ENCODE measurements at regions not wholly inside any gene's neighbourhood (a gene's known extent, or its start where the extent isn't known, plus 50 kb on each side); places are given as distances from the start of the nearest gene placed in this dataset.
"Not testable (repeated sequence)": the region's sequence is repeated elsewhere in the genome, so short reads cannot be mapped to it uniquely, and the experiment has no call there.

DNA sequence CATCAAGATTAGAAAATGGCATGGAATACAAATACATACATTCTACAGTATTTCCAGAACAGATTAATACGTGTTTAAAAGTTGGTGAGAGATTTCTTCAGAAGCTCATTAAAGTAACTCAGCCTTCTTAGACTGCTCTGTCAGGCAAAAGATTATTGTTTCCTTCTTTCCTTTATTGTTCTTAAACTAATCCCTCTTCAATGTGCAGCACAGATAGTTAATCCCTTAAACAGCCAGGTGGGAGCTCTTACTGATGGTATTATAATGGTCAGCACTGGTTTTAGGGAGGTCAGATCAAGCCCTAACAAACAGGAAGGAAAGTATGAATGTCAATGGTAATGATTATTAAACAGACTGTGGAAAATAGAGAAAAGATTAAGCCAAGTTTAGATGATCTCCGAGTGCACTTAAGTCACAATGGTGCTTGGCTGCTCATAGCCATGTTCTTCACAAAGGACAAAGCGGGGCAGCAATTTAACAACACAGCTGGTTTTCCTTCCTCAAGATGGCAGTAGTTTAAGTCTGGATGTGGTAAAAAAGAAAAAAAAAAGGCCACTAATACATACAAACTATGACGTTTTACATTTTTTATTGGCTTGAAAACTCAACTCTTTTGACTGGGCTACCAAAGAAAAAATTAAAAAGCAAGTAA lies 992.6 kb downstream of the PCDH9 start:
- Histone ChIP-seq H3K9me3 (replicated peaks; ENCODE audit: low read length) (no peaks in the 10 kb centered on the region), H3K4me1 (ENCODE audit: control insufficient read depth, insufficient read depth, low read length) (no peaks in the 10 kb centered on the region), H3K4me2 (ENCODE audit: low read length) (no peak overlapping the region), H3K9ac (ENCODE audit: low read depth, low read length) (no peak overlapping the region), H3K27me3 (ENCODE audit: control insufficient read depth, insufficient read depth, low read length) (no peaks in the 10 kb centered on the region), H3K4me3 (ENCODE audit: low read length) (no peak overlapping the region), H3K36me3 (ENCODE audit: insufficient read depth, low read length) (no peaks in the 10 kb centered on the region)

DNA sequence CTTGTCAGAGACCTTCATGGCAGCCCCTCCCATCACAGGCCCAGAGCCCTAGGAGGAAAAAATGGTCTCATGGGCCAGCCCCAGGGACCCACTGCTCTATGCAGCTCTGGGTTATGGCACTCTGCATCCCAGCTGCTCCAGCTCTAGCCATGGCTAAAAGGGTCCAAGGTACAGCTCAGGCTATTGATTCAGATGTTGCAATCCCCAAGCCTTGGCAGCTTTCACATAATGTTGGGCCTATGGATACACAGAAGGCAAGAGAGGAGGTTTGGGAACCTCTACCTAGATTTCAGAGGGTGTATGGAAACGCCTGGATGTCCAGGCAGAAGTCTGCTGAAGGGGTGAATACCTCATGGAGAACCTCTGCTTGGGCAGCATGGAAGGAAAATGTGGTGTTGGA lies 996.0 kb downstream of the PCDH9 start:
- H3K4me3 ChIP-seq (ENCODE audit: low read length), result no peak overlapping the region
- H3K4me2 ChIP-seq (ENCODE audit: low read length), result no peak overlapping the region
- no peaks in the 10 kb centered on the region for H3K36me3 ChIP-seq (ENCODE audit: insufficient read depth, low read length)
- H3K4me1 ChIP-seq (ENCODE audit: control insufficient read depth, insufficient read depth, low read length), result no peaks in the 10 kb centered on the region
- no peaks in the 10 kb centered on the region for H3K9me3 ChIP-seq (replicated peaks; ENCODE audit: low read length)
- no peaks in the 10 kb centered on the region for H3K27me3 ChIP-seq (ENCODE audit: control insufficient read depth, insufficient read depth, low read length)
- no peak overlapping the region for H3K9ac ChIP-seq (ENCODE audit: low read depth, low read length)

DNA sequence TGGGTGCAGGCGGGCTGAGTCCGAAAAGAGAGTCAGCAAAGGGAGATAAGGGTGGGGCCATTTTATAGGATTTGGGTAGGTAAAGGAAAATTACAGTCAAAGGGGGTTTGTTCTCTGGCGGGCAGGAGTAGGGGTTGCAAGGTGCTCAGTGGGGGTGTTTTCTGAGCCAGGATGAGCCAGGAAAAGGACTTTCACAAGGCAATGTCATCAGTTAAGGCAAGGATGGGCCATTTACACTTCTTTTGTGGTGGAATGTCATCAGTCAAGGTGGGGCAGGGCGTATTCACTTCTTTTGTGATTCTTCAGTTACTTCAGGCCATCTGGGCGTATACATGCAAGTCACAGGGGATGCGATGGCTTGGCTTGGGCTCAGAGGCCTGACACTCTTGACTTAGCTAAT lies 998.2 kb downstream of the PCDH9 start:
- H3K4me1 ChIP-seq (ENCODE audit: control insufficient read depth, insufficient read depth, low read length); H3K36me3 ChIP-seq (ENCODE audit: insufficient read depth, low read length); H3K4me3 ChIP-seq (ENCODE audit: low read length); H3K9ac ChIP-seq (ENCODE audit: low read depth, low read length); H3K9me3 ChIP-seq (replicated peaks; ENCODE audit: low read length); H3K27me3 ChIP-seq (ENCODE audit: control insufficient read depth, insufficient read depth, low read length); H3K4me2 ChIP-seq (ENCODE audit: low read length): not testable (repeated sequence)

DNA sequence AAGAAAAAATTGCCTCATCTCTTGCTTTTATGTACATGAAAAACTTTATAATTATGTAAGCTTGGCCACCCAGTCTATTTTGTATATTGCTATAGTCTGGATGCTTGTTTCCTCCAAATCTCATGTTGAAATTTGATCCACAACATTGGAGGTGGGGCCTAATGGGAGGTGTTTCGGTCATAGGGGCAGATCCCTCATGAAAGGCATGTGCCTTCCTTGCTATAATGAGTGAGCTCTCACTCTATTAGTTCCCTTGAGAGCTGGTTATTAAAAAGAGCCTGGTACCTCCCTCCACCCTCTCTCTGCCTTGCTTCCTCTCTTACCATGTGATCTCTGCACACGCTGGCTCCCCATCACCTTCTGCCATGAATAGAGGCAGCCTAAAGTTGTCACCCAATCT lies 1005.1 kb downstream of the PCDH9 start:
- no peak overlapping the region for H3K4me3 ChIP-seq (ENCODE audit: low read length)
- H3K9me3 ChIP-seq (replicated peaks; ENCODE audit: low read length), result no peaks in the 10 kb centered on the region
- H3K36me3 ChIP-seq (ENCODE audit: insufficient read depth, low read length), result no peaks in the 10 kb centered on the region
- no peaks in the 10 kb centered on the region for H3K27me3 ChIP-seq (ENCODE audit: control insufficient read depth, insufficient read depth, low read length)
- no peak overlapping the region for H3K9ac ChIP-seq (ENCODE audit: low read depth, low read length)
- no peaks in the 10 kb centered on the region for H3K4me1 ChIP-seq (ENCODE audit: control insufficient read depth, insufficient read depth, low read length)
- H3K4me2 ChIP-seq (ENCODE audit: low read length), result no peak overlapping the region

DNA sequence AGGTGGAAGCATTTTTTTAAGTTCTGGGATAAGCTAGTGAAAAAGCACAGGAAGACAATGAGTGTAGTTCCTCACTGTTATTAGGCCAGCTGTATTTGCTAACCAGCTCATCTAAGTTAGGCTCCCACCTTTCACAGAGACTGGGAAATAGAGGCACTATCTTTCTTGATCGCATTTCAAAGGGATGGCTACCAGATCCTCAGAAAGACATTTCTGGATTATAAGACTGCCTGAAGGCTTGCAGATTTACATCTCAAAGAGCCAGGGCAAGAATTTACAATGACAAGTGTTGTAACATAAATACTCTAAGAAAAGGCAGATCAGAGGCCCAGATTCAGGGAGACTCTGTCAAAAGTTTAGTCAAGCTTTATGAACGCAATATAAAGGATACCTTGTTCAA lies 1005.5 kb downstream of the PCDH9 start:
- H3K9ac ChIP-seq (ENCODE audit: low read depth, low read length), result no peak overlapping the region
- H3K9me3 ChIP-seq (replicated peaks; ENCODE audit: low read length), result no peaks in the 10 kb centered on the region
- H3K36me3 ChIP-seq (ENCODE audit: insufficient read depth, low read length), result no peaks in the 10 kb centered on the region
- H3K4me3 ChIP-seq (ENCODE audit: low read length), result no peak overlapping the region
- no peak overlapping the region for H3K4me2 ChIP-seq (ENCODE audit: low read length)
- H3K27me3 ChIP-seq (ENCODE audit: control insufficient read depth, insufficient read depth, low read length), result no peaks in the 10 kb centered on the region
- no peaks in the 10 kb centered on the region for H3K4me1 ChIP-seq (ENCODE audit: control insufficient read depth, insufficient read depth, low read length)

DNA sequence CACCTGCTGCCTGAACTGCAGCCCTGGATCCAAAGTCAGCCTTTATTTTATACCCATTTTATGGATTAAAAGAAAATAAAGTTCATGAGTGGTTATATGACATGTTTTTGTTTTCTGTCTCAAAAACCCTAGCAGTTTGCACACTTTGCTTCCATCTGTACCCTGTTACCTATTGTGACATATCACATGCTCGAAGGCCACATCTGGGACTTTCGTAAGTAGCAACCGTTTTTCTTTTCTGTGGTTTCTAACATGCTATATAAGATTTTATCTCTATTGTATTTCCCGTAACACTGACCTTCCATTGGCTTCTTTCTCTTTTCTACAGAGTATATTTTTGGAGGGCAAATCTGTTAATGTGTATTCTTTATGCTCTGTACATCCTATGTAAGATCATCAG lies 1007.2 kb downstream of the PCDH9 start:
- no peak overlapping the region for H3K4me2 ChIP-seq (ENCODE audit: low read length)
- no peak overlapping the region for H3K4me3 ChIP-seq (ENCODE audit: low read length)
- H3K4me1 ChIP-seq (ENCODE audit: control insufficient read depth, insufficient read depth, low read length), result no peaks in the 10 kb centered on the region
- no peaks in the 10 kb centered on the region for H3K36me3 ChIP-seq (ENCODE audit: insufficient read depth, low read length)
- no peak overlapping the region for H3K9ac ChIP-seq (ENCODE audit: low read depth, low read length)
- H3K27me3 ChIP-seq (ENCODE audit: control insufficient read depth, insufficient read depth, low read length), result no peaks in the 10 kb centered on the region
- H3K9me3 ChIP-seq (replicated peaks; ENCODE audit: low read length), result no peaks in the 10 kb centered on the region

DNA sequence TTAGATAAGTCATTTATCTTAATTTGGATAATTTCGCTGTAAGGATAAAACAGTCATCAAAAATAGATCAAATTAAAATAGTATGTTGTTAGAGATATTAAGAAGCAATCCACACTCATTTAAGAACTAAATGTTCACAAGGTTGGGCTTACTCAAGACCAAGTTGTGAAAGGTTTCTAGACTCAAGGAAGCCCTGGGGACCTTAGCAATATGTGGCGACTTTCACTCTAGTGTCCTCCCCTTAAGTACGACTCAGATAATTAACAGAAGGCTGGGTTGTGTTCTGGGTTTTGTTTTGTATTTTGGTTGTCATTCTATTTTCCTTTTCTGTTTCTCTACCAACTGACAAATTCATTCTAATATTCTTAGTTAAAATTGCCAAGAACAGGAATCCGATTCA lies 1008.0 kb downstream of the PCDH9 start:
- H3K4me3 ChIP-seq (ENCODE audit: low read length), result no peak overlapping the region
- no peaks in the 10 kb centered on the region for H3K27me3 ChIP-seq (ENCODE audit: control insufficient read depth, insufficient read depth, low read length)
- no peak overlapping the region for H3K9ac ChIP-seq (ENCODE audit: low read depth, low read length)
- H3K9me3 ChIP-seq (replicated peaks; ENCODE audit: low read length), result no peaks in the 10 kb centered on the region
- no peak overlapping the region for H3K4me2 ChIP-seq (ENCODE audit: low read length)
- no peaks in the 10 kb centered on the region for H3K36me3 ChIP-seq (ENCODE audit: insufficient read depth, low read length)
- no peaks in the 10 kb centered on the region for H3K4me1 ChIP-seq (ENCODE audit: control insufficient read depth, insufficient read depth, low read length)

DNA sequence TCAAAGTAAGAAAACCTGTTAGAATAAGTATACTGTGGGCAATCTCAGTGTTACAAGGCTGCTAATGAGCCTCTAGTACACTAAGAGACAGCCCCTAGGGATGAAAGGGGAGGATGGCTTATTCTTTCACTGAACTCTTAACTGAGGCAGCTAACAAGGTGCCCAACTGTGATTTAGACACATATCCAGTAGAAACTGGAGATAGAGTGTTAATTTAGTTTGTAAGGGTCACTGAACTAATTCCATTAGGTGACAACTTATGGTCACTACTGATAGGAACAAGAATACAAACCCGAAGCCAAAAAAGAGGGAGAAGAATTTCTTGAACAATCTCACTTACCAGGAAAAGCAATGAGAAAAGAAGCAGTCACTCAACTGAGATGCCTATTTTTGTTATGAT lies 1010.6 kb downstream of the PCDH9 start:
- no peak overlapping the region for H3K9ac ChIP-seq (ENCODE audit: low read depth, low read length)
- no peaks in the 10 kb centered on the region for H3K9me3 ChIP-seq (replicated peaks; ENCODE audit: low read length)
- H3K4me1 ChIP-seq (ENCODE audit: control insufficient read depth, insufficient read depth, low read length), result no peaks in the 10 kb centered on the region
- H3K4me2 ChIP-seq (ENCODE audit: low read length), result no peak overlapping the region
- no peaks in the 10 kb centered on the region for H3K27me3 ChIP-seq (ENCODE audit: control insufficient read depth, insufficient read depth, low read length)
- H3K4me3 ChIP-seq (ENCODE audit: low read length), result no peak overlapping the region
- H3K36me3 ChIP-seq (ENCODE audit: insufficient read depth, low read length), result no peaks in the 10 kb centered on the region

DNA sequence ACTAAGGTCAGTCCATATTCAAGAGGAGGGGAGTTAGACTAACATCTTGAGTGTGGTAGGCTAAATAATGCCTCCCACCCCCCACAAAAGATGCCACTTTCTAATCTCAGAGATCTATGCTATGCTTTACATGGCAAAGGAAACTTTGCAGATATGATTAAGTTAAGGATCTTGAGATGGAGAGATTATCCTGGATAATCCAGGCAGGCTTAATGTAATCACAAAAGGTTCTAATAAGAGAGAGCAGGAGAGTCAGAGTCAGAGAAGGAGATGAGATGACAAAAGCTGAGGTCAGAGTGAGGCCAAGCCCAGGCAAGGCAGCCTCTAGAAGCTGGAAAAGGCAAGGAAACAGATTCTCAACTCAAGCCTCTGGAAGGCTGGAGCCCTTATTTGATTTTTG lies 1011.6 kb downstream of the PCDH9 start:
- Histone ChIP-seq H3K9me3 (replicated peaks; ENCODE audit: low read length) (no peaks in the 10 kb centered on the region), H3K27me3 (ENCODE audit: control insufficient read depth, insufficient read depth, low read length) (no peaks in the 10 kb centered on the region), H3K36me3 (ENCODE audit: insufficient read depth, low read length) (no peaks in the 10 kb centered on the region)

DNA sequence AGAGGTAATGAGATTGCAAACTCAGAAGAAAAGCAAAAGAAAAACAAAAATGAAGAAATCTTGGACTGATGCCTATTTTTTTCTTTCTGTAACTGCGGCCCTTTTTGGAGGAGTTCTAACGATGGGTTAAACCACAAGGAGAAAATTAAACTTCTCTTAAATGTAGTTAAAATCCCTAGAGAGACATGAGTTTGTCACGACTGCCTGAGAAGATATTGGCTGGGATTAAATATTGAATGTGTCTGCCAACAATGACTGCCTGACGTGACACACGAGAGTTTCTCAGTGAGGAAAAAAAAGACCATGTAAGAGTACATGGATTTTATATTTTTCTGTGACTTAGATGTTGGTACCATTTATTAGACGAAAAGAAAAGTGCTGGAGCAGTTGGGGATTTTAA lies 1013.4 kb downstream of the PCDH9 start:
- Histone ChIP-seq H3K27me3 (ENCODE audit: control insufficient read depth, insufficient read depth, low read length) (no peaks in the 10 kb centered on the region), H3K4me1 (ENCODE audit: control insufficient read depth, insufficient read depth, low read length) (no peaks in the 10 kb centered on the region), H3K9ac (ENCODE audit: low read depth, low read length) (no peak overlapping the region), H3K36me3 (ENCODE audit: insufficient read depth, low read length) (no peaks in the 10 kb centered on the region), H3K4me3 (ENCODE audit: low read length) (no peak overlapping the region), H3K4me2 (ENCODE audit: low read length) (no peak overlapping the region), H3K9me3 (replicated peaks; ENCODE audit: low read length) (no peaks in the 10 kb centered on the region)

More for the DNA sequence above, 1011.6 kb downstream of the PCDH9 start:
- H3K4me3 ChIP-seq (ENCODE audit: low read length), result no peak overlapping the region
- no peaks in the 10 kb centered on the region for H3K4me1 ChIP-seq (ENCODE audit: control insufficient read depth, insufficient read depth, low read length)
- no peak overlapping the region for H3K9ac ChIP-seq (ENCODE audit: low read depth, low read length)
- no peak overlapping the region for H3K4me2 ChIP-seq (ENCODE audit: low read length)

DNA sequence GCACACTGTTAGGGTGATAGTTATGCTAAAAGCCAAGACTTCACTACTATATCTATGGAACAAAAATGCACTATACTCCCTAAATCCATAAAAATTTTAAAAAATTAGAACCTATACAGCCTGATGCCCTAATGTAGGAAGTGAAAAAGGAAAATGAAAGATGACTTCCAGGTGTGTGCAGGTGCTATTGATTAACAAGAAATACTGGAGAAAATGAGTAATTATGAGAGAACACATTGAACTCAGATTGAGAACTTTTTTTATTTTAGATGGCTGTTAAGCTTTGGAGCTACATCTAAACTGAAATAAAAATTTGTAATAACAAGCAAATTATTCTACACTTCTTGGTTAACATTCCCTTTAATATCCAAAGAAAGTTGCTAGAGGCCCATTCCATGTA lies 1015.7 kb downstream of the PCDH9 start:
- no peak overlapping the region for H3K4me2 ChIP-seq (ENCODE audit: low read length)
- no peaks in the 10 kb centered on the region for H3K27me3 ChIP-seq (ENCODE audit: control insufficient read depth, insufficient read depth, low read length)
- no peaks in the 10 kb centered on the region for H3K9me3 ChIP-seq (replicated peaks; ENCODE audit: low read length)
- no peaks in the 10 kb centered on the region for H3K36me3 ChIP-seq (ENCODE audit: insufficient read depth, low read length)
- H3K9ac ChIP-seq (ENCODE audit: low read depth, low read length), result no peak overlapping the region
- H3K4me1 ChIP-seq (ENCODE audit: control insufficient read depth, insufficient read depth, low read length), result peaks cover 13% of the 10 kb centered on the region
- no peak overlapping the region for H3K4me3 ChIP-seq (ENCODE audit: low read length)

DNA sequence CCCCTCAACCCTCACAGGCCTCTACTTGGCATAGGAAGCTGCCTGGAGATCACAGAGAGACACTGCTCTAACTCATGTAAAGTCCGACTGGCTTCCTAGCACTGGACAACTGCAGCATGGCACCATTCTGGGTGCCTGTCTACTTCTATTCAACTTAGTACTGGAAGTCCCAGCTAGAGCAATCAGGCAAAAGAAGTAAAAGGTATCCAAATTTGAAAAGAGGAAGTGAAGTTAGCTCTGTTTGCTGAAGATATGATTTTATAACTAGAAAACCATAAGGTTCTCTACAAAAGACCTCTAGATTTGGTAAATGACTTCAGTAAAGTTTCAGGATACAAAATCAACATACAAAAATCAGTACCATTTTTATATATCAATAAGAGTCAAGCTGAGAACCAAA lies 1017.6 kb downstream of the PCDH9 start:
- H3K4me1 ChIP-seq (ENCODE audit: control insufficient read depth, insufficient read depth, low read length), result peaks cover 13% of the 10 kb centered on the region
- H3K4me3 ChIP-seq (ENCODE audit: low read length), result no peak overlapping the region
- H3K9ac ChIP-seq (ENCODE audit: low read depth, low read length), result no peak overlapping the region
- no peaks in the 10 kb centered on the region for H3K9me3 ChIP-seq (replicated peaks; ENCODE audit: low read length)
- H3K27me3 ChIP-seq (ENCODE audit: control insufficient read depth, insufficient read depth, low read length), result no peaks in the 10 kb centered on the region
- H3K36me3 ChIP-seq (ENCODE audit: insufficient read depth, low read length), result no peaks in the 10 kb centered on the region
- H3K4me2 ChIP-seq (ENCODE audit: low read length), result no peak overlapping the region

Measured in skeletal muscle satellite cell (primary cell).